ACHN (cell line): ENCODE measurements at regions not wholly inside any gene's neighbourhood (a gene's known extent, or its start where the extent isn't known, plus 50 kb on each side); places are given as distances from the start of the nearest gene placed in this dataset.
A peak's percentile ranks its signal among the peaks of the same experiment; 100 is the strongest.

Source experiments
- DNase-seq: peaks from one replicate; pipeline ENCODE4 v3.0.0-alpha.2; 2015
- in situ Hi-C: cut with HindIII; loops from 2 replicates; pipeline ENCODE4 v1.10.0; 2017; ENCODE audit warnings: low sequenced_read_pairs, low pct_ligation_motif_present, low pct_unique_long_range_greater_than_20kb

- DNase-seq: no peak
- in situ Hi-C loops: no loop called here
Measured at GRCh38 chr3:72137865-72138861, 353.2 kb upstream of the PROK2 start.

- in situ Hi-C loops: no loop called here
Measured at GRCh38 chr3:72135636-72136035, 350.7 kb upstream of the PROK2 start.

GRCh38 chr3:72134989-72135451 is 350.1 kb upstream of the PROK2 start:
- in situ Hi-C loops: no loop called here
- DNase-seq: no peak

More at GRCh38 chr3:72135636-72136035, 350.7 kb upstream of the PROK2 start:
- no peak for DNase-seq

- in situ Hi-C loops: no loop called here
- no peak for DNase-seq
Measured at GRCh38 chr3:72133329-72134011, 348.5 kb upstream of the PROK2 start.

DNA sequence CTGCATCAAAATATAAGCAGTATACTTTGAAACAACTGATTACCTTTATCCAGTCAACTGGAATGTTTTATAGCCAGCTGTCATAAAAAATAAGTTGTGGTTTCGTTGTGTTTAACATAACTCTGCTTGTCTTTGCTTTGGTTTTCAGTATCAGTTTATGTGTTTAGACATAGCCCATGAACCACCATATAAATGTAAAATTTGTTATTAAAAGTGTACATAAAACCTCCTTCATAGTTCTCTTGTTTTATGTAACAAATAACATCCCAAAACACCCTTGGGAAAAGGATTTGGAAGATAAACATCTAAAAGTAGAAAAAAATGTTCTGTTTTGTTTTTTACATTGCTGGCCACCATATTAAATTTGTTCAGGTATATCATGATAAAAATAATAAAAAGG is 347.0 kb upstream of the PROK2 start:
- no peak for DNase-seq
- in situ Hi-C loops: no loop called here

DNA sequence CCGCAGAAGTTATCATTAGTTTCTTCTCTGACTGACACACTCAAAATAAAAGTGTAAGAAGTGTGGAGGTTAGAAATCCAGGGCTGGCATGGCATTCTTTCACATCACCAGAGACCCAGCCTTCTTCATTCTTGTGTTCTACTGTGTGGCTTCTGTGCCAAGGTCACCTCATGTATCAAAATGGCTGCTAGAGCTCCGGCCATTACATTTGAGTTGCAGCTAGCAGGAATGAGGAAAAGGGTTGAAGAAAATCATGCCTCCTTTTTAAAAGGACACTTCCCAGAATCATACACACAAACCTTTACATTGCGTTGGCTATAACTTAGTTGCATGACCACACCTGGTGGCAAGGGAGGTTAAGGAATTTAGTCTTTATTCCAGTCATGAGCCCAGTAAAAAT is 345.6 kb upstream of the PROK2 start:
- in situ Hi-C loops: no loop called here
- no peak for DNase-seq

DNA sequence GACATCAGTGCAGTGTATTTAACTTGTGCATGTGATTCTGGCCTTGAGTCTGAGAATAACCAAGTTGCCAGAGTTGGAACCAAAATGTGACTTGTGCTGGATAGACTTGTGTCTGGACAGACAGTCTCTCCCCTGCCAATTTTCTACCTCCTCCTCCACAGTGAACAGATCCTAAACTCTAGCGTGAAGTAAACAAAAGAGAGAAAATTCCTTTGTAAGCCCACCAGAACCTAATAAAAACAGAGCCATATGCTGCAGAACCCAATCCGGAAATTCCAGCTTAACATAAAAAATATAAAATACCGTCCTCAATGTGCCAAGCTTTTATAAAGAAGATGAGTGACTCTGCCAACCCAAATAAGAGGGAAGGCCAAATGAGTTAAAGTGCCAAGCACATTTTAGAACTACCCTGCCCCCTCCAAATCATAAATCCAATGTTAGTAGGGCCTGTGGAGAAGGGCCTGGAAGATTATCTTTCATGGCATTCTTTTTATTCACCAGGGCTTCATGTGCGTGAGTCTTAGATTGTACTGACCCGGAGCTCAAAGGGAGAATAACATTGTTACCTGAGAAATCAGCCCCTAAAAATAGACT is 344.6 kb upstream of the PROK2 start:
- no peak for DNase-seq
- in situ Hi-C loops: no loop called here

DNA sequence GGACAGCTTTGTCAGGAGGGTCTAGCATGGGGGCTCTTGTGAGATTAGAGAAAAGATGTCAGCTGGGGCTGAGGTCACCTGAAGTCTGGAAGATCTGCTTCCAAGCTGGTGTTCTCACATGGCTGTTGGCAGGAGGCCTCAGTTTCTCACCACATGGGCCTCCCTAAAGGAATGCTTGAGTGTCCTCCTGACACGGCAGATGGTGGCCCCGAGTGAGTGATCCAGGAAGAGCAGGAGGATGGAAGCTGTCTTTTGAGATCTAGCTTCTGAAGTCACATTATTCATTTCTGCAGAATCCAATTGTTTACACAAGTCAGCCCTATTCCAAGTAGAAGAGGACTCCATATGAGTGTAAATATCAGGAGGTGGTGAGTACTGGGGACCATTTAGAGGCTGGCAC is 344.0 kb upstream of the PROK2 start:
- in situ Hi-C loops: no loop called here
- DNase-seq: no peak

DNA sequence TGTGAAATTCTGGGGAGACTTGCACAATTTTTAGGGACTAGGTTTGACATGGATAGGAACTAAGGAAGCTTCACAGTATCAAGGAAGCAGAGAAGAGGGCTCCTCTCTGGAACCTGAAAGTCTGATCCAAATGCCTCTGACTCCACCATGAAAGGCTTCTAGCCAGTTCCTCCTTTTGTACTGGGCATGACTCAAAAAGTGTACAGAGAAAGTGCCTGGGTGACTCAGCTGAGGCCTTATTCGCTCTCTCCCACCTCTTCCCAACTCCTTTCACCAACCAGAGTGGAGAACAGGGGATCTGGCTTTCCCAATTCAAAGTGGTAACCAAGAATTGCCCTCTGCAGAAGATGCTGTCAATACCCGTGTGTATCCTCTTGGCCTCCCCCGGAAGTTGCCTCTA is 342.9 kb upstream of the PROK2 start:
- no peak for DNase-seq
- in situ Hi-C loops: no loop called here

- no peak for DNase-seq
- in situ Hi-C loops: no loop called here
Measured at GRCh38 chr3:72127224-72127612, 342.3 kb upstream of the PROK2 start.

- in situ Hi-C loops: no loop called here
- no peak for DNase-seq
Measured at GRCh38 chr3:72126441-72127223, 341.7 kb upstream of the PROK2 start.

DNA sequence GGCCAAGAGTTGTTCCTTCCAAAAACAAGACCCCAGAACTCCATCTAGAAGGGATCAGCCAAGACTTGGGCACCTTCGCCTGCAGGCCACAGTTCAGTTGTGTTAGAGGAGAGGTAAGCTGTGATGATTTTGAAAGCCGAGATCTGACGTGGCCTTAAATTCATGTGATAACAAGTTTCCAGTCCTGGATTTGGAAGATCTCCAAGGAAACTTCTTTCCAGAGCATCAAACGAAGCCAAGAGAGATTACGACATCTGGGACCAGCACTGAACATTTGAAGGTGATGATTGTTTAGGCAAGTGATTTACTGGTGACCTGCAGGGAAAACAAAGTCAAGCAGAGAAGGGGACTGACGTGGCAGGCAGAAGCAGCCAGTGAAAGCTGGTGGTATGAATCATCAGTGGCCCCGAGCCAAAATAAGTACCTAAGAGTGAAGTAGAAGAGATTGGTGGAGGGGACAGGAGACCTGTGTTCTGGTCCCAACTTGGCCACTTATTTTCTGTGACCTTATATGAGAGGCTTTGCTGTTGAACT is 339.0 kb upstream of the PROK2 start:
- peak; percentile 49 for DNase-seq
- in situ Hi-C loops: no loop called here

- DNase-seq: no peak
- in situ Hi-C loops: no loop called here
Measured at GRCh38 chr3:72120806-72121778, 336.1 kb upstream of the PROK2 start.

GRCh38 chr3:72120039-72120438 is 335.1 kb upstream of the PROK2 start:
- DNase-seq: no peak
- in situ Hi-C loops: no loop called here

DNA sequence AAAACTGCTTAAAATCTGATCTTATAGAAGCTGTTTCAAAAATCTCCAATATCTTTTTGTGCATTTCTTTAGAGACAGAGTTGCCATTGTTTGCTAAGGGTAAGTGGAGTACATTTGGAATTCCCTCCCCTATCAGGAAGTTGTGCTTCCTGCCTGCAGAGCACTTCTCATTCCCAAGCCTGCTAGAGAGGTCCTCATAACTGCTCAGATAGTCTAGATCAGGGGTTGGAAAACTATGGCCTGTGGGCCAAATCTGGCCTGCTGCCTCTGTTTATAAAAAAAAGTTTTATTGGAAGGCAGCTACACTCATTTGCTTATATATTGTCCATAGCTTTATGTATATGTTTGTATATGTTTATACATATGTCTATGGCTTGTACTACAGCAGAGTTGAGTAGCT is 333.7 kb upstream of the PROK2 start:
- DNase-seq: no peak
- in situ Hi-C loops: no loop called here

DNA sequence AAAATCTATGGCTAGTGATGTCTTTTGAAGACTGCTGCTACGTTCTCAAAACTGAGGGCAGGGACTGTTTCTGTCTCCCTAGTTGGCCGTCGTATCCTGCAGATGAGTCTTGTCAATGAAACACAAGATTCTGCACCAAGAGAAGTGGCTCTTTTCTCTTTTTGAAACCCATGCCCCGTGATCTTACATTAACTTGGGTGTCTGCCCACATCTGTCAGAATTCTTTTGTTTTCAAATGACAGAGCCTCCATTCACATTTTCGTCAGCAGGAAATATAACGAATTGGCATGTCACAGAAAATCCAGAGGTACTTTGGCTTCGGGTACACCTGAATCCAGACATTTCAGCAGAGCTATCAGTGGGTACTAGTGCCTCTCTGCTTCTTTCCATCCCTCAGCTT is 331.3 kb upstream of the PROK2 start:
- DNase-seq: no peak
- in situ Hi-C loops: no loop called here

GRCh38 chr3:72115307-72115706 is 330.4 kb upstream of the PROK2 start:
- DNase-seq: no peak
- in situ Hi-C loops: no loop called here
